Right lobe of liver (tissue), 4 donors: ENCODE measurements at regions not wholly inside any gene's neighbourhood (a gene's known extent, or its start where the extent isn't known, plus 50 kb on each side); places are given as distances from the start of the nearest gene placed in this dataset.

Source experiments
- CTCF ChIP-seq, 4 donors: fragments of 200-600 bp in 3 of 4; fragments of 450-650 bp in 1 of 4; IDR thresholded peaks; one replicate each; pipeline versions ENCODE4 v1.5.1 to v1.8.0; 2016 to 2022; ENCODE audit warnings: antibody characterized with exemption in 4 of 4, mild to moderate bottlenecking in 2 of 4
- POLR2A ChIP-seq: fragments of 450-650 bp; IDR thresholded peaks from one replicate; pipeline ENCODE4 v1.6.1; 2017; ENCODE audit warnings: antibody characterized with exemption, mild to moderate bottlenecking
- donor health status: DM: no; HTN: no; CAD: no.
- donor health status: DM: no; HTN: no; CAD: no.
- donor health status: DM: no; HTN: yes; CAD: no.

- TF ChIP-seq CTCF (IDR thresholded peaks at IDR 0.05) (no peak), POLR2A (no peak)
Observed at GRCh38 chr15:39061952-39062464, 497.4 kb upstream of the RASGRP1 start.
